ENCODE measurements at regions not wholly inside any gene's neighbourhood (a gene's known extent, or its start where the extent isn't known, plus 50 kb on each side); places are given as distances from the start of the nearest gene placed in this dataset.
A peak's percentile ranks its signal among the peaks of the same experiment; 100 is the strongest.

DNA sequence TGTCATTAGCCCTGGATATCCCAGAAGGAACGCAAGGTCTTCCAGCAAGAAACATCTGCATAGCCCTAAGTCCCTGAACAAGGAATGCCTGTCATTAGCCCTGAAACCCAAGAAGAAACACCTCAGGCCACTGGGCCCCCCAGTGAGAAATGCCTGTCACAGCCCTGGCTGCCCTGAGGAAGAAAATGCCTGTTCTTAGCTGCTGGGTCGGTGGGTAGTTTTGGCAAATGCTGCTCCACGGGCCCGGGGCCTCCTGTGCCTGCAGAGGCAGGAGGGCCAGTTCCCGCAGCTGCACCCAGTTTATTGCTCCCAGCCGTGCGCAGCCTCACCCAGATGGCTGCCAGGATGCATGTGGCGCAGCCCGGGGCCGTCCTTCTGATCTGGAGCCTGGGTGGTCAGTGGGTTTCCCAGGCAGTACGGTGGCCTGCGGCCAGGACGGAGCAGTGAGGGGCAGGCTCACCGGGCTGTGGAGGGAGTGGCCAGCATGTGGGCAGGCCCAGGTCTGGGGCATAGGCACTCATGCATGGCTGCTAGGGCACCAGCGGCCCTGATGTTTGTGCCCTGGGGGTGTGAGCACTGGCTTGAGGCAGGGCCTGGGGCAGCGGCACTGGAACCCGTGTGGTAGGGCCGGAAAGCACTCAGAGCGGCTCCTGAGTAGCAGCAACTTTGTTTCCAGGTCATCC, 219.0 kb downstream of the ERMARD start:
- DNase-seq, result no peak

DNA sequence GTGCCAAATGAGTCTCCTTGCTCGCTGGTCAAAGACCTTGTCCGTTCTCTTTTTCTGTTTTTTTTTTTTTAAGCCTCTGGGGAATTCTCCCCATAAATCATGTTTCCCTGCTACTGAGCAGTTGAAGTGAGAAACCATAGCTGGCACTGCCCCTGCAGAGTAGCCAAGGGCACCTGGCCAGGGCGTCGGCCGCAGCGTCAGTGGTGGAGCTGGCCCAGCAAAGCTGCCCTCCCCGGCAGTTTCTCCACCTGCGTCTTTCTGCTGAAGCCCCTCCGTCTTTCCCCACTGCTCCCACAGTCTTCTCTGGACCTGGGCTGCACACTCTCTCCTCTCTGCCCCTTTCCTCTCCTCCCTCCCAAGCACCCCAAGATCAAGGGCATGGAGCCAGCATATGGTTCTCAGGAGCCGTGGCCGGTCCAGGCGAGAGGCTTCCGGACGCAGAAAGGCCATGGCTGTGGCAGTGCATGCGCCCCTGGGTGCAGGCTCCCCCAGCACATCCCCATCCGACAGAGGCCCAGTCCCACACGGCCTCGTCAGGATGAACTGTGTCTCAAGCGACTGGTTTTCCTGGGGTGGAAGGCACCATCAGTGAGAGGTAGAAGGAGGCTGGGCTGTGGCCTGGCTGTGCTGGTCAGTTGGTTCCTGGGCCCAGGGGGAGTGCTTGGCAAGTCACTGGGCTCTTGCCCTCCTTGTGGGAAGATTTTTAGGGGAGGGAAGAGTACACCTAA, 218.1 kb downstream of the ERMARD start:
- no peak for DNase-seq

DNA sequence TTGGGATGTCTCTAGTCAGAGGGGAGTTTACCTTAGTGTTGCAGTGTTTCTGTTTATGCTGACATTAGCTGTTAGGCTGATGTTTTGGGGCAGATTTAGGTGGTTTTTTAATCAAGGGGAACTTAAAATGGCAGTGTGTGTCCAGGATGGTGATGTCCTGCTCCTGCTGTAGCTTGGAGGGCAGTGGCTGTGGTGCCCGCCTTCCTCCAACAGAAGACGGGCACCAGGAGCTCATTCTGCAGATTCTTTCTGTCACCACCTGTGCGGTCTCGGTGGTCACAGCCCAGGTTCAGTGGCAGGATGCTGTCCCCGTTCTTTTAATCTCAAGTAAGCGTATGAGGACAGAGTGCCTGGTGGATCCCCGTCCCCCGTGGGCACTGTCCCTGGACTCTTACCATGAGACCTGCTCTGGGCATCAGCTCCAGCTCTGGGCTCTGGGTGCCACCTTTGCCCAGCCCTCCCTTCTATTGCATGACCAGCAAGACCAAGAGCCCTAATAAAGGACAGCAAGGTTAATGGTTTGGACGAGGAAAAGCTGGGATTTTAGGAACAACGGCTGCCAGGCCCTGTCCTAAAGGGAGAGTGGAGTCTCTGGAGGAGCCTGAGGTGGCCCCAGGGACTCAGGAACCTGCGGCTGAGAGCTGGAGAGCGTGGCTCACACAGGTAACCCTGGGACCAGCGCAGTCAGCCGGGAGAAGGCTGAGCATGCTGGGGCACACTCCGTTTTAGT, 217.3 kb downstream of the ERMARD start:
- DNase-seq, result no peak

DNA sequence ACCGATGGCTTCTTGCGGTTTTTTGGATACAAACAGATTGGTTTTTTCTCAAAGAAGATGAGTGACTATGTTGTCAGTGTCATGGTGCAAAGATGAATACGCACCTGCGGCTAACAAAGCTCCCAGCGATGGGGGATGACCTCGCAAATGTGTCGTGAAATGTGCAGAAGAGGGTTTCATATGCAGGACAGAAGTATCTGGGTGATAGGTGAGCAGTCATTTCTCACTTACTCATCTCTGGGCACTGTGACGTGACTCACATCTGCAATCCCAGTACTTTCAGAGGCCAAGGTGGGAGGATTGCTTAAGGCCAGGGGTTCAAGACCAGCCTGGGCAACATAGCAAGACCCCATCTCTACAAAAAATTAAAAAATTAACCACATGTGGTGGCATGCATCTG, 216.3 kb downstream of the ERMARD start:
- DNase-seq, result no peak

DNA sequence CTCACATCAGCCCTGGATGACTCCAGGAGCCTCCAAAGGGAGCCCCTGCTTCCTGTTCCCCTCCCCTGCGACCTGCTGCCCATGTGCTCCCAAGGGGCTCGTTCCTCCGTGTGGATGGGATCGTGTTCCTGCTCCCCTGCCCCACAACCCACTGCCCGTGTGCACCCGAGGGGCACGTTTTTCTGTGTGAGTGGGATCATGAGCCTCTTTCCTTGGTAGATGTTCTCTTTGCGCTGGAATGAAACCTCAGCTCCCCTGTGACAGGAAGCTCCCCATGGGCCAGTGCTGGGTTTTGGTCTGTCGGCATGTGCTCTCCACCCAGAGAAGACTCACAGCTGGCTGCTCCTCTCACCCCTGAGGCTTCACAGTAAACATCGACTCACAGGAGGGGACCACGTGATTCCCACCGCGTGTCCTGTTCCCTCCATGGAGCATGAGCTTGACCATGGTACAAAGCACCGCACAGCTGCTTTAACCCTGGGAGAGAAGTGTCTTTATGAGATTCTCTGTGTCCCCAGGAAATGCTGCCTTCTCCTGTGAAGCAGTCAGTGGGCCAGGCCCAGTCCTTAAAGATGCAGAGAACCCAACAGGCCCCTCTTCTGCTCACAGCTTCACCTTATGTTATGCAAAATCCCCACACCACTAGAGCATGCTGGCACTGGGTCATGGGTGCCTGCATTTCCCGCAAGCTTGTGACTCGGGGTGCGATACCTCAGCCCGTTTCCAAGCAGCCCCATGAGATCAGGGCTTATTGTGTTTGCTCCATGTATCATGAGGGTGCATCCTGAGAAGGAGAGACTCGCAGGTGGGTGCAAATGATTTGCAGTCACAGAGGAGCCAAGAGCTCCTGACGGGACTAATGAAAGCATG, 215.1 kb downstream of the ERMARD start:
- DNase-seq, result no peak

DNA sequence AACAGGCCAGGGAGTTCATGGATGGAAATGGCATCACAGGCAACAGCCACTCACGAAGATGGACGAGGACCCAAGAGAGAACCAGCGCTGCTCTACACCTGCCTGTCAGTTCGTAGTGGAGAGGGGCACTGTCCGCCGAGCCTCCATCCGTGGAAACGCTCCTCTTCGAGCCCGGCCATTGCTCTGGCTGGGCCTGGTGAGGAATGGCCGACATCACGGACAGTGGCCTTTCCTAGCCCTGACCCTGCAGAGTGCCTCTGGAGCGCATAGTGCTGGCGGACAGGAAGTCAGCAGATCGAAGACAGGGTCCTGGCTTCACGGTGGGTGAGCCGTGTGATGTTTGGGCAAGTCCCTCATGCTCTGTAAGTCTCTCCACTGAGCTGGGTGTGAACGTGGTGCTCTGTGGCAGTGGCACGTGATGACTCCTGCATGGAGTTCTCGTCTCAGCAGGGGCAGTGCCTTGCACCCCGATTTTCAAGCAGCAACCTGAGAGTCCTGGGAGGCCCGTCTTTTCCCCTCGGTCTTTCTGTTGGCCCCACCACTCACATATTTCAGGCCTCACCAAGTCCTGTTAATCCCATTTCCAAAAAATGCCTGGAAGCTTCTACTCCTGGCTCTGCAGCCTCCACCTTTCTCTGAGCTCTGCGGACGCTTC, 214.4 kb downstream of the ERMARD start:
- DNase-seq, result no peak

DNA sequence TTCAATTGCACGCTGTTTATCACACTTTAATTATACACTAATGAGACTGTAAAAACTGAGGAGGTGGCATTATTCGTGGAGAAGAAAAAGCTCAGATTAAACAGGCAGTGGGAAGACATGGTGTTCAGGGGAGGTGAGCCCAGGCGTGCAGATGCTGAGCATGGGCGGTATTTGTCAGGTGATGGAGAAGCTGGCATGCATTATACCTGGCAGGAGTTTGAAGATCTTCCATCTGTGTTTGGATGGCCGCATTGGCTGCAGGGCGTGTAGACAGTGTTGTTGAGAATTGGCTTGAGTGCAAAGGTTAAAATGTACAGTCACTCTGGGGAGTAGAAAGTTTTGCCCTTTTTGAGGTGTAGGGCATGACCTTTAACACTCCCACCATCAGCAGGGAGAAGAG, 213.8 kb downstream of the ERMARD start:
- DNase-seq, result no peak

DNA sequence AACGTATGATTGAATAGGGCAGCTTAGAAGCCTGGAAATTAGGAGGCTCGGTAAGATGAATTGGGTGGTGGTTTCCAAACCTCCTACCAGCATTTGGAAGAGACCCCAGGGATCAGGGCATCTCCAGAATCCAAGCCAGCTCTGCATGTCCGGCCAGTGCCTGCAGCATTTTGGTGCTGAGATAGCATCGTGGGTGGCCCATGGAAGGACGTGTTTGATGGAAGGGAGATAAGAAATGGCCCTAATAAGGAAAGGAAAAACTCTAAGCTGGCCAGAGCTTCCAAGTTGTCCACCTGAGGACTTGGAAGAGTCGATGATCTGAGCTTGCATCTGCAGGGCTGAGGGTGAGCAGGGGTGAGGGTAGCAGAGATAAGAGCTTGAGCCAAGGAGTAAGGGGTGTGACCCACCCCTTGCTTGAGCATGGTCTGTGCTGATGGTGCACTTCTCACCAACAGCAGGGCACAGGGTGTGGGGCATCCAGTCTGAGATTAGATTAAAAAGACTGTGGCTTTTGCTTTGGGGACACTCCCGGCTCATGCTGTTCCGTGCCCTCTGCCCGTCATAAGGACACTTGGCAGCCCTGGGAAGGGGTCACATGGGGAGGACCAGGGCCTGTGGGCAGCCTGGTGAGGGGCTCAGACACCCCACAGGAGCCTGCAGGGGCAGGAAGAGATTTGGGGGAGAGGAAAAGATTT, 213.2 kb downstream of the ERMARD start:
- DNase-seq, result no peak

DNA sequence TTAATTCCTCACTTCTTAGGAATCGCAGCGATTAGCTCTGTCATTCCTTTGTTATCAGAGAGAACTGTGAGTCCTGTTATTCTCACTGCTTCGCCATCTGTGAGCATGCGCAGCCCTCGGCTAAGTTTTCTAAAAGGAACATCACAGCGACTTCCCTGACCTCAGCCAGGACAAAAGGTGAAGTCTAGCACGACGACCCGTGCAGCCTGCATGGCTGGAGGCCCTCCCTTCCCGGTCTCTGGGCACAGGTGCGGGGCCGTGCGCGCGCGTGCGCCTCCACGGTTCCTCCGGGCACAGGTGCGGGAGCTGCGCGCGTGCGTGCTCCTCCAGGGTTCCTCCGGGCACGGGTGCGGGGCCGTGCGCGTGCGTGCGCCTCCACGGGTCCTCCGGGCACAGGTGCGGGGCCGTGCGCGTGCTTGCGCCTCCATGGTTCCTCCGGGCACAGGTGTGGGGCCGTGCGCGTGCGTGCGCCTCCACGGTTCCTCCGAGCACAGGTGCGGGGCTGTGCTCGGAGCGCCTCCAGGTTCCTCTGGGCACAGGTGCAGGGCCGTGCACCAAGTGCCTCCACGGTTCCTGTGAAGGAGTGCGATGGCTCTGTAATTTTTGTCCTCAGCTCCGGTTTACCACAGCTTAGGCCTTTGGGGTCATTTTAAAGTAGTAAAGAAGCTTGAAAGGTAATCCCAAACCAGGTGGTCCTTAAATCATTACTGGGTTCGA, 212.3 kb downstream of the ERMARD start:
- DNase-seq, result no peak

DNA sequence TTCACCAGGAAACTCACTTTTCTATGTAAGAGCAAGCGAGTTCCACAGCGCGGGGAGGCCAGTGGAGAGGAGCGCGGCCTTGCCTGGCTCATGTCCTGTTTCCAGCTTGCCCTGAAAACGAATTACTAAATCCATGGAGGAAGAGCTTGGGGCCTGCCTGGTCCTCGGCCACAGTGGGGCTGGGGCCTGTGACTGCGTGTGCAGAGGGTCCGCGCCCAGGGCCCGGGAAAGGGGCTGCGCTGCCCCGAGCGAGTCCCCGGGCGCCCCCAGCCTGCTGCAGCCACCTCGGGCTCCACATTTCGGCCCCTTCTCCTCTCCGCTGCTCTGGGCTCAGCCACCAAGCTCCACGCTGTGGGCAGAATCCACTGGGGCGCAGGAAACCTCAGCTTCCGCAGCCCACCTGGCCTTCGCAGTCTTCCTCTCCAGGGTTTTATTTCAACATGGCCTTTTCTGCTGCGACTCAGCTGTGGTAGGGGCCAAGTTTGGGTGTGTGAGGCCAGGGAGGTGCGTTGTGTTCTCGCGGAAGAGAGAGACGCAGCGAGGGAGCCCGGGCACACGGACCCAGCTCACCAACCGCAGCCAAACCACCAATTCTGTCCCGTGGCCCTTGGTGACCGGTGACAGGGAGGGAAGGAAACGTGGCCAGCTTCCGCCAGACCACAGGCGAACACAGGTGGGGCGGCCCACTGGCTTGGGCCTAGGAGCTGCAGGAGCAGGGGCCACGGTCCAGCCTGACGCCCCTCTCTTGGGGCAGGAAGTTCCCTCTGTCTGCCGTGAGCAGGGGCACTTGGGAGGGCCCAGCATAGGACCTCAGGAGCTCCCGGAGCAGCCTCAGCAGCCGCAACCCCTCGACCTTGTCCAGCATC, 211.4 kb downstream of the ERMARD start:
- DNase-seq, result no peak

DNA sequence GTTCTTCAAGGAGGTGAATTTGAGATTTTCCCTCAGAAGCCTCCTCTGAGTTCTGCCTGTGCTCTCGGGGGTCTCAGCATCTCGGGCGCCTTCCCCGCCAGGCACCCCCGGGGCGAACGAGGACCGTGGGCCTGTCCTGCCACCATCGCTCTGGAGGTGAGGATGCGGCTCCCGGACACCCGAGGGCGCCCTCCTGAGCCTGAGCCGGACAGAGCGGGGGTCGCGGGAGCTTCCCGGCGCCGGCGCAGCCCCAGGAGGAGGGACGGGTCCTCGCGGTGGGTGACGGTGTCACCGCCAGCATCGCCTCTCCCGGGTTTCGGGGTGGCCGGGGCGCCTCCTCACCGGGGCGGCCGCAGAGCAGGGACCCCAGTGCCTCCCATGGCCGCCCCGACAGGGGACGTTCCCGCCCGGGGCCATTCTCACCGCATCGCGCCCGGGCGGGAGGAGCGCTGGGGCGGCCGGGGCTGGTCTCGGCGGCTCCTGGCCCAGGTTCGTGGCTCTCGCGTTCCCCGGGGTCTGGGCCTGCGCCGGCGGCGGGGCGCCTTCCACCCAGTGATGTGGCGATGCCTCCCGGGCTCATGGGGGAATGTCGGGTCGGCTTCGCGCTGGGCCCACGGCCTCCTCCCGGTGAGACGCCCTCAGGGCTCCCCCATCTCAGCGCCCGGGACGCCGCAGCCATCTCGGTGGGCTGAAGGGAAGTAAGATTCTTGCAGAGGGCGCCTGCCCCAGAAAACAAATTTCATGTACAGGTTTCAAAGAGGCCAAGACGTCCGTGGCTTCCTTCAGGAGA, 210.5 kb downstream of the ERMARD start:
- peak in 15 of 51 donors; percentile 12 to 59 (median 23) for DNase-seq

DNA sequence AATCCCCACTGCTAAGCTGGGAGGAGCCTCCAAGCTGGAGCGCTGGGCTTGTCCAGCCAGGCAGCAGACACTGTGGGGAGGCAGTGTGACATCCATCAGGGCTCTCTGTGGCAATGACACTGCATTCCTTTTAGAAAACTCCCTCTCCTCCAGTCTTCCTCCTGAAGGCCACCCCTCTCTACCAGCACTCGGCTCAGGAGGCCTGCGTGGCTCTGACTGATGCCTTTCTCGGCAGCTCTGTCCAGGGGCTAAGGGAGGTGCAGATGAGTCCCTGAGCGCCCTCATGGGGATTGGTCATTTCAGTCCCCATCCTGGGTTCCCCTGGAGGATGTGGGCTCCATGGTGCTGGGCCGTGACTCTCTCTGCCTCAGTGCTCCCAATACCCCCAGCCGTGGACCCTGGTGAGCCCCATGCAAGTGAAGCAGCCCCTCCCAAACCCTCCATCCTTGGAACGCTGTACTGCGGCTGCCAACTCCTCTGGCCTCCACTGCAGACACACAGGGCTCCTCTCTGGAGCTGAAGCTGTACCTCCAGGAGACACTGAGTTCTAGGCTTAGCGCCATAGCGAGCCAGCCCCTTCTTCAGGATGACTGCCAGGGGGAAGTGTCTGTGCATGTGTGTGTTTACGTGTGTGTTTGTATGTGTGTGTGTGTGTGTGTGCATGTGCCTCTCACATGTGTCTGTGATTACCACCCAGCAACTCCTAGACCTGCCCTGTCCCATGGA, 209.6 kb downstream of the ERMARD start:
- DNase-seq, result no peak

DNA sequence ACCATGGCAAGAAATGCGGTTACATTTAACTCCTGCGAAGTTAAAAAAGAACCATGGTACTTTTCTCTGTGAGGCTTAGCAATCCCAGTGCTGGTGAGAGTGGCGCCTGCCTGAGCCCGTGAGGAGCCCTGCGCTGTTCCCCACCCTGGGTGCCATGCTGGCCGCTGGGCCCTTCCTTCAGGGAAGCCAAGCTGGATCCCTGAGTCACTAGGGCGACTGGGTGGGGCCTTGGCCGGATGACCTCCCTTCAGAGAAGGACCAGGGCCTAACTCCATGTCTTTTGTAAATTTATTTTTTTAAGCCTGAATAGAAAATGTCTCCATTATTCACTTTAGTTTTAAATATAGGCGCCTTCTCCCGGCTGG, 209.1 kb downstream of the ERMARD start:
- no peak for DNase-seq

DNA sequence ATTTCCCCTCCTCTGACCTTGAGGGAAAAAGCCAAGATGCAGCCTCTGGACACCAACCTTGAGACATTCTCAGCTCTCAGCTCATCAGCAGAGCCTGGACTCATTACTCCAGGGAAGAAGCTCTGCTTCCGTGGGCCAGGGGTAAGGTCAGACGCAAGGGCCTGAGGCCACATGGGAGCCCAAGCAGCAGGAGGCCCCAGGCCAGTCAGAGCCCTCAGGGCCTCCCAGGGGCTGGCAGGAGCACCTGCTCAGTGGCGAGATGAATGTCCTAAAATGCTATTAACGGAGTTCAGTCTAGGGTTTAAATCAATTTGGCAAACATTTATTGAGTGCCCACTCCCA, 208.6 kb downstream of the ERMARD start:
- DNase-seq, result no peak

DNA sequence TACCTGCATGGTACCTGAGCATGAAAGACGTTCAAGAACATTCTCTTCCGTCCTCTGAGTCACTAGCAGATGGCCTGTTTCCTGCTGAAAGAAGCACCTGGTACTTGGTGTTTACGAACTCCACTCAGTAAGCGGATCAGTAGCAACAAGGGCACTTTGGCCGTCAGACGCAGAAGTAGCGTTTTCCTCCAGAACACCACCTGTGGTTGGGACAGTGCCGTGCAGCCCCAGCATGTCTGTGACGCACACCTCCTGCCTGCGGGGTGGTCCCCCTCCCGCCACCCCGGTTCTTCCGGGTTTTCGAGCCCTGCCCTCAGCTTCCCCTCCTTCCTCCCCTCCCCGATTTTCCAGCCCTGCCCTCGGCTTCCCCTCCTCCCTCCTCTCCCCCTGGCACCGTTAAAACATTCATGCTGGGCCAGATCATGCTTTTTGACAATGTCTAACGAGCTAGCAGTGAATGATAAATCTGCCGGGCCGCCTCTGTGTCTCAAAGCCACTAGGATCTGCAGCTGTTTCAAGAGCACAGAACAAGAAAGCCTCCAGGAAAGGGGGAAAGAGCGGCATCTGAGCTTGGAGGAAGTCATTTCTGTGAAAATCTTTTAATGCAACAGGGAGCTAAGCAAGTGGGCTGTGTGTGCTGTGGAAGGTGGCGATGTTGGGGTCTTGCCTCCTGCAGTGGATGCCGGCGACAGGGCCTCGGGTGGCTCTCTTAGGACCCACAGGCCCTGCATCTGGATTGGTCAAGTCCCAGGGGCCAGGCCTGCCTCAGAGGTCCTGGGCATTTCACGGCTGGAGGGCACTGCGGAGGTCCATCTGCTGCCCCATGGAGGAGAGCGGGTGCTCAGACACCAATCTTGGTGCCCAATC, 207.9 kb downstream of the ERMARD start:
- DNase-seq, result no peak

DNA sequence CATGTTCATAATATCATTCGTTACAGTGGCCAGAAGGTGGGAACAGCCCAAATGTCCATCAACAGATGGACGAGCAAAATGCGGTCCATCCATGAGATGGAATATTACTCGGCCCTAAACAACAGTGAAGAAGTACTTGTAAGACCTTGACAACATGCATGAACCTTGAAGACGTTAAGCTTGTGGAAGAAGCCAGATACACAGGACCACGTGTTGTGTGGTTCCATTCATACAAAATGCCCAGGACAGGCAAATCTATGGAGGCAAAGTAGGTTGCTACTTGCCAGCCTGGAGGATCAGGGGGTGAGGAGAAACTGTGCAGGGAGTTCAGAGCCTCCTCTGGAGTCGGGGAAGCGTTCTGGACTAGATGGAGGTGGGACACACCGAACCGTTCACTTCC, 207.1 kb downstream of the ERMARD start:
- no peak for DNase-seq
